DND-41 (cell line): ENCODE measurements at regions not wholly inside any gene's neighbourhood (a gene's known extent, or its start where the extent isn't known, plus 50 kb on each side); places are given as distances from the start of the nearest gene placed in this dataset.
A peak's percentile ranks its signal among the peaks of the same experiment; 100 is the strongest.

Source experiments
- CTCF ChIP-seq: IDR thresholded peaks from 2 replicates; pipeline ENCODE4 v1.5.1; 2012; ENCODE audit warnings: borderline replicate concordance, low read length, moderate library complexity, mild to moderate bottlenecking; ENCODE audit not compliant: poor library complexity, severe bottlenecking; ENCODE audit errors: extremely low read depth
- EZH2 ChIP-seq: IDR thresholded peaks from 3 replicates; pipeline ENCODE4 v1.6.1; 2012; ENCODE audit warnings: borderline replicate concordance, low read depth, mild to moderate bottlenecking, moderate library complexity, low read length, inconsistent platforms; ENCODE audit not compliant: severe bottlenecking

- peak; percentile 34 for TF ChIP-seq CTCF
- TF ChIP-seq EZH2: no peak
These were observed 257.4 kb downstream of the TDRD3 start for GRCh38 chr13:60654415-60654814.
